Brain microvascular endothelial cell (primary cell): ENCODE measurements at regions not wholly inside any gene's neighbourhood (a gene's known extent, or its start where the extent isn't known, plus 50 kb on each side); places are given as distances from the start of the nearest gene placed in this dataset.

Source experiments
- DNase-seq: peaks from one replicate; pipeline ENCODE4 v3.0.0-alpha.2; 2020
- H3K27ac ChIP-seq: fragments of 250-450 bp; sonication (Bioruptor Pico); 2 replicates; pipeline ENCODE4 v1.5.1; 2020; ENCODE audit warnings: mild to moderate bottlenecking, moderate library complexity
- H3K27me3 ChIP-seq: fragments of 250-450 bp; sonication (Bioruptor Pico); replicated peaks from 2 replicates; pipeline ENCODE4 v1.5.1; 2020; ENCODE audit warnings: mild to moderate bottlenecking
- H3K36me3 ChIP-seq: fragments of 250-450 bp; sonication (Bioruptor Pico); replicated peaks from 2 replicates; pipeline ENCODE4 v1.5.1; 2020; ENCODE audit warnings: mild to moderate bottlenecking
- H3K4me3 ChIP-seq: 2 replicates; pipeline ENCODE4 v1.5.1; 2011; ENCODE audit warnings: low read depth, mild to moderate bottlenecking, control low read depth, low read length, moderate library complexity
- in situ Hi-C: cut with HindIII; loops from 2 replicates; pipeline ENCODE4 v1.10.0; 2017; ENCODE audit warnings: low sequenced_read_pairs, low pct_ligation_motif_present
- TF ChIP-seq, protein P1 (sequence below): IDR thresholded peaks from 2 replicates; pipeline ENCODE4 v1.5.1; 2011; ENCODE audit warnings: low read depth, mild to moderate bottlenecking, moderate library complexity, low read length, control low read depth, inconsistent platforms; ENCODE audit errors: missing control alignments

DNA sequence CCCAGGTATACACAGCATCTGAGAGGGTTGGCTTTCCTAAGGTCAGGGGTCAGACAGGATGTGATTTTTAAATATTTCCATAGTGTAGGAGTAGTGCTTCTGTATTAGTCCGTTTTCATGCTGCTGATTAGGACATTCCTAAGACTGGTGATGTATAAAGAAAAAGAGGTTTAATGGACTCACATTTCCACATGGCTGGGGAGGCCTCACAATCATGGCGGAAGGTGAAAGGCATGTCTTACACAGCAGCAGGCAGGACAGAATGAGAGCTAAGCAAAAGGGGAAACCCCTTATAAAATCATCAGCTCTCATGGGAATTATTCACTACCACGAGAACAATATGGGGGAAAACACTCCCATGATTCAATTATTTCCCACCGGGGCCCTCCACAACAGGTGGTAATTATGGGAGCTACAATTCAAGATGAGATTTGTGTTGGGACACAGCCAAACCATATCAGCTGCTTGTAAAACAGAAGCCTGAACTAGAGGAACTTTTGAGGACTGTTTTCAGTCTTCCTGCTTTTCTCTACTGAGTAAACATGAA lies 91.0 kb upstream of the MEI4 start:
- peak; percentile 46 for DNase-seq

DNA sequence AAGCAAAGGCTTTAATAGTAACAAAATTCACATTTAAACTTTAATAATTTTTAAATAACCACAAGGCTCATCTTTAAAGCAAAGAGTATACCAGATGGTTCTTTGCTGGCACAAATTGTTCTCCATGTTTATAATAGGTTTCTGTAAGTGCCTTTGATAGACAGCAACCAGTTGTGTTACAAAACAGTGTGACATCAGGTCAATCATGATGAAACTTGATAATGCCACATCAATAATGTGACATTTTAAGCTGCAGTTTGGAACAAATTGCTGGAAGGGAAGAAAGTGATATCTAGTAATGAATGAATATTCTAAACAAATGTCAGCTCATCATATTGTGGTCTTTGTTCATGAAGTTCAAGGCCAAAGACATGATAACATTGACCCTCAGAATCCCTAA lies 87.5 kb upstream of the MEI4 start:
- in situ Hi-C loops, result no loop called here
- H3K36me3 ChIP-seq, result no peaks in the 10 kb centered on the region
- TF ChIP-seq, protein P1, sequence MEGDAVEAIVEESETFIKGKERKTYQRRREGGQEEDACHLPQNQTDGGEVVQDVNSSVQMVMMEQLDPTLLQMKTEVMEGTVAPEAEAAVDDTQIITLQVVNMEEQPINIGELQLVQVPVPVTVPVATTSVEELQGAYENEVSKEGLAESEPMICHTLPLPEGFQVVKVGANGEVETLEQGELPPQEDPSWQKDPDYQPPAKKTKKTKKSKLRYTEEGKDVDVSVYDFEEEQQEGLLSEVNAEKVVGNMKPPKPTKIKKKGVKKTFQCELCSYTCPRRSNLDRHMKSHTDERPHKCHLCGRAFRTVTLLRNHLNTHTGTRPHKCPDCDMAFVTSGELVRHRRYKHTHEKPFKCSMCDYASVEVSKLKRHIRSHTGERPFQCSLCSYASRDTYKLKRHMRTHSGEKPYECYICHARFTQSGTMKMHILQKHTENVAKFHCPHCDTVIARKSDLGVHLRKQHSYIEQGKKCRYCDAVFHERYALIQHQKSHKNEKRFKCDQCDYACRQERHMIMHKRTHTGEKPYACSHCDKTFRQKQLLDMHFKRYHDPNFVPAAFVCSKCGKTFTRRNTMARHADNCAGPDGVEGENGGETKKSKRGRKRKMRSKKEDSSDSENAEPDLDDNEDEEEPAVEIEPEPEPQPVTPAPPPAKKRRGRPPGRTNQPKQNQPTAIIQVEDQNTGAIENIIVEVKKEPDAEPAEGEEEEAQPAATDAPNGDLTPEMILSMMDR, result no peak
- no peak overlapping the region for H3K27ac ChIP-seq
- H3K27me3 ChIP-seq, result no peaks in the 10 kb centered on the region
- DNase-seq, result no peak
- no peak overlapping the region for H3K4me3 ChIP-seq

More for the DNA sequence above, 91.0 kb upstream of the MEI4 start:
- TF ChIP-seq, protein P1, result no peak
- Histone ChIP-seq H3K4me3 (no peak overlapping the region), H3K27ac (peak overlapping the region; percentile 42), H3K27me3 (no peaks in the 10 kb centered on the region), H3K36me3 (no peaks in the 10 kb centered on the region)
- in situ Hi-C loops, result no loop called here

- no peak for DNase-seq
- H3K27me3 ChIP-seq, result no peaks in the 10 kb centered on the region
- TF ChIP-seq, protein P1, result no peak
- no peak overlapping the region for H3K27ac ChIP-seq
- H3K4me3 ChIP-seq, result no peak overlapping the region
- H3K36me3 ChIP-seq, result no peaks in the 10 kb centered on the region
- in situ Hi-C loops, result no loop called here
Observed at GRCh38 chr6:77566235-77566634, 86.6 kb upstream of the MEI4 start.

- Histone ChIP-seq H3K4me3 (no peak overlapping the region), H3K36me3 (no peaks in the 10 kb centered on the region), H3K27me3 (no peaks in the 10 kb centered on the region), H3K27ac (no peak overlapping the region)
- in situ Hi-C loops, result no loop called here
- TF ChIP-seq, protein P1, result no peak
- DNase-seq, result no peak
Observed at GRCh38 chr6:77568570-77568969, 84.3 kb upstream of the MEI4 start.

DNA sequence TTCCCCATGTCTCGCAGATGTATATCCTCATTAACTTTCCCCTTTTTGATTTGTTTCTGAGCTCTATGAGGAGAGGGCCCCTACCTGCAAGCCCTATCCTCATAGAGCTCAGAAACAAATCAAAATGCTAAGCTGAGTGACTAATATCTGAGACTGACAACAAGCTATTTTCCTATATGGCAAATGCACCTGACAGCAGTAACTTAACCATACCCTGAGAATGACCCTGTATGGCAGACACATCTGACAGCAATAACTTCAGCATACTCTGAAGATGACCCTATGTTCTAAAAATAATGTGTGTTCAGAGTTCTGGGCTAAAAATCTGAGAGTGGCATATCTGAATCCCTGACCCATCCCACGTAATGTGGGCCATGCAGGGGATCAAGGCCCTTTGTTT lies 79.0 kb upstream of the MEI4 start:
- H3K36me3 ChIP-seq, result no peaks in the 10 kb centered on the region
- no peak overlapping the region for H3K27ac ChIP-seq
- in situ Hi-C loops, result no loop called here
- no peak overlapping the region for H3K4me3 ChIP-seq
- TF ChIP-seq, protein P1, result no peak
- no peaks in the 10 kb centered on the region for H3K27me3 ChIP-seq
- DNase-seq, result no peak

DNA sequence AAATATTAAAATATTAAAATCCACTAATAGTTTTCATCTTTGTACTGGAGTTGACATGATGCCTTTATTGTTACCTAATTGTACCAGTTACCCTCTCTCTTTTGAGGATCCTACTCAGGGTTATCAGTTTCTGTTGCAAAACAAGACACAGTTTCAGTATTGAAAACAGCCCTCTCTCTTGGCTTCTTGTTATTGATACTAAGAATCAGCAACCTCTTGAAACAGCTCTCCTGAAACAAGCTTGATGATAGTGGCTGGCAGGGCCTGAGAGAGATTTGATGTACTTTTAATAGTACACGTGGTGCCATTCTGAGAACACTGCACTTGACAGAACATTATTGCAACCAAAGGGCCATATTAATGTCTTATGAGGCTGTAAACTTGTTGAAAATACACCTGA lies 64.9 kb upstream of the MEI4 start:
- DNase-seq, result no peak
- H3K27ac ChIP-seq, result no peak overlapping the region
- no peak overlapping the region for H3K4me3 ChIP-seq
- no peaks in the 10 kb centered on the region for H3K36me3 ChIP-seq
- TF ChIP-seq, protein P1, result no peak
- no peaks in the 10 kb centered on the region for H3K27me3 ChIP-seq
- in situ Hi-C loops, result no loop called here
